OCI-LY3 (cell line): ENCODE measurements at regions not wholly inside any gene's neighbourhood (a gene's known extent, or its start where the extent isn't known, plus 50 kb on each side); places are given as distances from the start of the nearest gene placed in this dataset.

ENCODE experiments used
- H2AFZ ChIP-seq: fragments of 200-600, 300-600 bp; shearing (Covaris generic); 2 replicates; pipeline ENCODE4 v1.6.0; 2014; ENCODE audit warnings: antibody characterized with exemption, low read depth, low read length
- H3K27ac ChIP-seq: fragments of 200-600, 300-600 bp; sonication (generic); 2 replicates; pipeline ENCODE4 v1.5.1; 2014; ENCODE audit warnings: mild to moderate bottlenecking, low read length, moderate library complexity, mixed read lengths
- H3K27me3 ChIP-seq: fragments of 200-600, 300-600 bp; sonication (generic); 2 replicates; pipeline ENCODE4 v1.6.1; 2014; ENCODE audit warnings: low read depth, low read length, mixed read lengths
- H3K36me3 ChIP-seq: fragments of 200-600, 300-600 bp; sonication (generic); replicated peaks from 2 replicates; pipeline ENCODE3; 2014; ENCODE audit warnings: low read depth, low read length, mixed read lengths
- H3K4me1 ChIP-seq: fragments of 300-600, 200-600 bp; sonication (generic); 2 replicates; pipeline ENCODE4 v1.6.1; 2014; ENCODE audit warnings: low read length, mixed read lengths
- H3K4me2 ChIP-seq: fragments of 200-600, 300-600 bp; sonication (generic); 2 replicates; pipeline ENCODE4 v1.6.1; 2014; ENCODE audit warnings: low read length, mixed read lengths
- H3K4me3 ChIP-seq: fragments of 300-600, 200-600 bp; sonication (generic); 2 replicates; pipeline ENCODE4 v1.5.1; 2014; ENCODE audit warnings: antibody characterized with exemption, mild to moderate bottlenecking, low read length, moderate library complexity
- H3K79me2 ChIP-seq: fragments of 300-600, 200-600 bp; shearing (Covaris generic); 2 replicates; pipeline ENCODE4 v1.6.1; 2014; ENCODE audit warnings: mild to moderate bottlenecking, low read length, mixed read lengths
- H3K9ac ChIP-seq: fragments of 300-600, 200-600 bp; shearing (Covaris generic); 2 replicates; pipeline ENCODE4 v1.6.0; 2014; ENCODE audit warnings: mild to moderate bottlenecking, low read length, moderate library complexity
- H3K9me3 ChIP-seq: fragments of 200-600, 300-600 bp; shearing (Covaris generic); 2 replicates; pipeline ENCODE4 v1.6.1; 2014; ENCODE audit warnings: low read length, mixed read lengths; ENCODE audit not compliant: insufficient read depth
- H4K20me1 ChIP-seq: fragments of 200-600, 300-600 bp; sonication (generic); 2 replicates; pipeline ENCODE4 v1.6.1; 2016; ENCODE audit warnings: low read length, mixed read lengths; ENCODE audit not compliant: insufficient read depth
- CTCF ChIP-seq: fragments of 200-600, 300-600 bp; sonication (generic); IDR thresholded peaks from 2 replicates; pipeline ENCODE4 v1.5.1; 2014; ENCODE audit warnings: antibody characterized with exemption, low read length, low read depth
- EZH2phosphoT487 ChIP-seq: fragments of 200-600 bp; shearing (Covaris generic); IDR thresholded peaks from 2 replicates; pipeline ENCODE4 v1.6.1; 2018; ENCODE audit warnings: antibody characterized with exemption, mixed run types, low read depth

DNA sequence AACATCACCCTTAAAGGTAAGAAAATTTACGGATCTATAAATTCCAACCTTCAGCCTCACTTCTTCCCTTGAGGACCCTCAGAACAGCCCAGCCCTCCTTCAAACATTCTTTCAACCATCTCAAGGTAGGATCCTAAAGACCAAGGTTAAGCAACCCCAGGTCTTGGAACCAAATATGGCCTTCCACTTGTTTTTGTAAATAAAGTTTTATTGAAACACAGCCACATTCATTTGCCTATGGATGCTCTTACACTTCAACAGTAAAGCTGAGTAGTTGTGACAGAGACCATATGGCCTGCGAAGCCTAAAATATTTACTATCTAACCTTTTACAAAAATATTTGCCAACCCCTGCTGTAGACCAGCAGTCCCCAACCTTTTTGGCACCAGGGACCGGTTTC is 70.4 kb upstream of the NTRK3 start:
- Histone ChIP-seq H3K79me2 (no peaks in the 10 kb centered on the region), H3K27ac (no peak overlapping the region), H3K4me3 (no peak overlapping the region), H3K4me1 (peaks cover 2% of the 10 kb centered on the region; the same call in 1 of the 2 replicates), H3K4me2 (no peak overlapping the region), H3K36me3 (no peaks in the 10 kb centered on the region), H4K20me1 (no peaks in the 10 kb centered on the region), H3K9me3 (no peaks in the 10 kb centered on the region), H3K9ac (no peak overlapping the region), H2AFZ (no peak overlapping the region), H3K27me3 (peaks cover 23% of the 10 kb centered on the region)
- TF ChIP-seq CTCF (no peak), EZH2phosphoT487 (no peak)

DNA sequence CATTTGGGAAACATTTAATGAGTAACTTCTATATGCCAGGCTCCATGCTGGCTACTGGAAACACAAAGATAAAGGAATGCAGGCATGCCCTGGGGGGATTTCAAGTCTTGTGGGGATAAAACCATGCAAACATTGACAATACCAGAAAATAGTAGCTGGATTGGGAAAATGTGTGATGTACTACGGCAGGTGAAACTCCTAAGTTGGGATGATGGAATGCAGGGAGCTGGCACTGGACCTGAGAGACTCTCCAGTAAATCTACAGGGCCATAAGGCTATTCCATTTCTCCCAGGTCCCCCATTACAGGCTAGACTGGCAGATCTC is 68.2 kb upstream of the NTRK3 start:
- no peaks in the 10 kb centered on the region for H3K79me2 ChIP-seq
- TF ChIP-seq EZH2phosphoT487 (no peak), CTCF (no peak)
- peaks cover 42% of the 10 kb centered on the region for H3K27me3 ChIP-seq
- no peaks in the 10 kb centered on the region for H3K36me3 ChIP-seq
- H4K20me1 ChIP-seq = no peaks in the 10 kb centered on the region
- H3K9ac ChIP-seq = no peak overlapping the region
- H3K4me1 ChIP-seq = no peaks in the 10 kb centered on the region
- H2AFZ ChIP-seq = no peak overlapping the region
- no peak overlapping the region for H3K4me2 ChIP-seq
- no peak overlapping the region for H3K27ac ChIP-seq
- H3K4me3 ChIP-seq = no peak overlapping the region
- no peaks in the 10 kb centered on the region for H3K9me3 ChIP-seq

GRCh38 chr15:88323976-88324740 is 67.6 kb upstream of the NTRK3 start:
- TF ChIP-seq CTCF = no peak
- TF ChIP-seq EZH2phosphoT487 = no peak
- Histone ChIP-seq H3K27ac (no peak overlapping the region), H3K27me3 (peaks cover 44% of the 10 kb centered on the region), H4K20me1 (no peaks in the 10 kb centered on the region), H3K36me3 (no peaks in the 10 kb centered on the region), H3K9ac (no peak overlapping the region), H3K9me3 (no peaks in the 10 kb centered on the region), H3K4me1 (no peaks in the 10 kb centered on the region), H3K4me3 (no peak overlapping the region), H3K4me2 (no peak overlapping the region), H3K79me2 (no peaks in the 10 kb centered on the region), H2AFZ (no peak overlapping the region)

GRCh38 chr15:88323468-88323867 is 66.9 kb upstream of the NTRK3 start:
- H3K4me3 ChIP-seq = no peak overlapping the region
- no peak overlapping the region for H3K27ac ChIP-seq
- H3K4me2 ChIP-seq = no peak overlapping the region
- no peak for TF ChIP-seq CTCF
- no peak for TF ChIP-seq EZH2phosphoT487
- H2AFZ ChIP-seq = no peak overlapping the region
- peaks cover 42% of the 10 kb centered on the region for H3K27me3 ChIP-seq
- no peak overlapping the region for H3K9ac ChIP-seq
- H4K20me1 ChIP-seq = no peaks in the 10 kb centered on the region
- H3K4me1 ChIP-seq = no peaks in the 10 kb centered on the region
- H3K9me3 ChIP-seq = no peaks in the 10 kb centered on the region
- no peaks in the 10 kb centered on the region for H3K79me2 ChIP-seq
- H3K36me3 ChIP-seq = no peaks in the 10 kb centered on the region
